Mesothelial cell of epicardium (in vitro differentiated cells): ENCODE measurements at regions not wholly inside any gene's neighbourhood (a gene's known extent, or its start where the extent isn't known, plus 50 kb on each side); places are given as distances from the start of the nearest gene placed in this dataset.
A peak's percentile ranks its signal among the peaks of the same experiment; 100 is the strongest.

ENCODE experiments used
- DNase-seq, 2 experiments: peaks; one replicate each; pipeline ENCODE4 v3.0.0; 2021; ENCODE audit warnings: low spot score in 2 of 2; ENCODE audit not compliant: unreplicated experiment in 2 of 2
- H3K27ac Mint-ChIP-seq: 2 replicates; pipeline ENCODE4 v1.8.0; 2021; ENCODE audit warnings: mixed read lengths
- H3K27me3 Mint-ChIP-seq: 2 replicates; pipeline ENCODE4 v1.8.0; 2021; ENCODE audit warnings: low read depth, mixed read lengths
- H3K36me3 Mint-ChIP-seq: 2 replicates; pipeline ENCODE4 v1.8.0; 2021; ENCODE audit warnings: mixed read lengths
- H3K4me1 Mint-ChIP-seq: 2 replicates; pipeline ENCODE4 v1.8.0; 2021; ENCODE audit warnings: mixed read lengths
- H3K4me3 Mint-ChIP-seq: 2 replicates; pipeline ENCODE4 v1.8.0; 2021; ENCODE audit warnings: mild to moderate bottlenecking, moderate library complexity, mixed read lengths
- H3K9me3 Mint-ChIP-seq: 2 replicates; pipeline ENCODE4 v1.8.0; 2021; ENCODE audit warnings: mixed read lengths
- CTCF ChIP-seq: fragments of 200-600 bp; sonication (generic); IDR thresholded peaks from one replicate; pipeline ENCODE4 v1.5.0; 2021; ENCODE audit warnings: antibody characterized with exemption; ENCODE audit not compliant: unreplicated experiment

GRCh38 chr20:22429175-22430153, 154.9 kb downstream of the FOXA2 start:
- Mint-ChIP-seq H3K36me3 (no peaks in the 10 kb centered on the region), H3K27me3 (peaks cover 16% of the 10 kb centered on the region), H3K9me3 (peaks cover 7% of the 10 kb centered on the region), H3K4me1 (peaks cover 32% of the 10 kb centered on the region), H3K27ac (no peak overlapping the region), H3K4me3 (no peak overlapping the region)
- no peak for DNase-seq
- TF ChIP-seq CTCF, result no peak

DNA sequence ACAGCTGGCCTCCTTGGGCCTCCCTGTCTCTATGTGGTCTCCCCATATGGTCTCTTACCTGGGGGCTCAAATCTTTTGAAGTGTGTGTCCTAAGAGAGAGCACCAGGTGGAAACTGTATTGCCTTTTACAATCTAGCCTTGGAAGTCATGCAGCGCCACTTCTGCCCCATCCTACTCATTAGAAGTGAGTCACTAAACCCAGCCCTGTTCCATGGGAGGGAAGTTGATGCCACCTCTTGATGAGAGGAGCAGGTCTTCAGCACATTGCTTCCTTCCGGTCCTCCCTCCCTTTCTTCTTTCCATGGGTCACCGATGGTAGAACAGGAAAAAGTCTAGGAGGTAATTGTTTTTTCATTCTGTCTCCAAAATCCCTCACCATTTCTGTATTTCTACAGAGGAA, 156.3 kb downstream of the FOXA2 start:
- H3K27me3 Mint-ChIP-seq, result peaks cover 12% of the 10 kb centered on the region
- DNase-seq, result no peak
- no peaks in the 10 kb centered on the region for H3K9me3 Mint-ChIP-seq
- H3K4me3 Mint-ChIP-seq, result no peak overlapping the region
- no peaks in the 10 kb centered on the region for H3K36me3 Mint-ChIP-seq
- TF ChIP-seq CTCF, result no peak
- H3K4me1 Mint-ChIP-seq, result peaks cover 40% of the 10 kb centered on the region
- H3K27ac Mint-ChIP-seq, result no peak overlapping the region

DNA sequence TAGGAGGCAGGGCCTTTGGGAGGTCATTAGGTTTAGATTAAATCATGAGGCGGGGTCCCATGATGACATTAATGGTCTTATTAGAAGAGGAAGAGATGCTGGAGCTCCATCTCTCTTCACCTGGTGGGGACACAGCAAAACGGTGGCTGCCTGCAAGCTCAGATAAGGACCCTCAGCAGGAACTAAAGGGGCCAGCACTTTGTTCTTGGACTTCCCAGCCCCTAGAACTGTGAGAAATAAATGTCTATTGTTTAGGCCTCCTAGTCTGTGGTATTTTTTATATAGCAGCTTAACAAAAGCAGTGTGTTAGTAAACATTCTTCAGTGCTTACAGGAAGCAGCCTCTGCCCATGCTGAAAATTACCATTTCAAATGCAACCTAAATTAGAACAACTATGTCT, 157.6 kb downstream of the FOXA2 start:
- H3K27me3 Mint-ChIP-seq, result peaks cover 12% of the 10 kb centered on the region
- H3K36me3 Mint-ChIP-seq, result no peaks in the 10 kb centered on the region
- no peak for TF ChIP-seq CTCF
- peaks cover 40% of the 10 kb centered on the region for H3K4me1 Mint-ChIP-seq
- no peaks in the 10 kb centered on the region for H3K9me3 Mint-ChIP-seq
- H3K27ac Mint-ChIP-seq, result no peak overlapping the region
- DNase-seq, result no peak
- no peak overlapping the region for H3K4me3 Mint-ChIP-seq

DNA sequence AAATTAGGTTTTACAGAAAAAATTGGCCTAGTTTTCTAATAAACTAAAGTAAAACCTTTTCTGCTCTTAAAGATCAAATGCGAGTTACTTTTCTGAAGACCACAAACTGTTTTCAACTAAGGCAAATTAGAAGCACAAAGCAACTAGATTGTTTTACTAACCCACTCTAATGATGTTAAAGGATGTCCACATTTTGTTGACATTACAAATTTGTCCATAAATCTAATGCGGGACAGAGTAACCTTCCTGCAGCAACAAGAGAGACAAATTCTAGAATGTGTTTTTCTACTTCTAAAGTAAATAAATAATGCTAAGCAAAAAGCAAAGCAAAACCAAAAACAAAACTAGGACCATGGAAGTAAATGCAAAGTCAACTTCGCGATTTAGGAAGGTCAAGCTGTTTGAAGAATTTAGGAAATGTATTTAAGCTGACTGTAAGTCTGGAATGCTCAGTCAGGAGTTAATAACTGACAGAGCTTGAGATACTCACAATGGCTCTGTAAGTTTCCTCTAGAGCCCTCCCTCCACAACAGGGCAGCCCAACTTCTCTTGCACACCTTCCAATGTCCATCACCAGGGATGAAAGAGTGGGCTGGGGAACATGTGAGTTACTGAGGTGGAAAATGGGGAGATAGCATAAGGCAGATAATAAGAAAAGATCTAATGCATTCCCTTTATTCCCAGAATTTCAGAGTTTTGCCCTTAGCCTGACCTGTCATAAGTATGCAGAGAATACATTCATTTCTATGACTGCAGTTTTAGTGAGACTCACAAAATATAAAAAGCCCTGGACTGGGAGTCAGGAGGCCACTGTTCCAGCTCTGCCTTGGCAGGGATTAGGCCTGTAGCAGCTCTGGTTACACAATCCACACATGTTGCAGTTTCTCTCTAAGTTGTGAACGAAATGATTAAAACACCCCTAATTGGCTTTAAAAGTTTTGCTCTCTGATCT, 158.8 kb downstream of the FOXA2 start:
- H3K27ac Mint-ChIP-seq, result peak overlapping the region; percentile 67

More for the DNA sequence above, 158.8 kb downstream of the FOXA2 start:
- no peaks in the 10 kb centered on the region for H3K9me3 Mint-ChIP-seq
- no peak for TF ChIP-seq CTCF
- H3K36me3 Mint-ChIP-seq, result no peaks in the 10 kb centered on the region
- peaks cover 38% of the 10 kb centered on the region for H3K4me1 Mint-ChIP-seq
- no peak overlapping the region for H3K4me3 Mint-ChIP-seq
- H3K27me3 Mint-ChIP-seq, result peaks cover 15% of the 10 kb centered on the region
- no peak for DNase-seq
